Loucy (cell line): ENCODE measurements at regions not wholly inside any gene's neighbourhood (a gene's known extent, or its start where the extent isn't known, plus 50 kb on each side); places are given as distances from the start of the nearest gene placed in this dataset.

ENCODE experiments used
- H2AFZ ChIP-seq: fragments of 200-600 bp; sonication (generic); 2 replicates; pipeline ENCODE4 v1.6.0; 2016; ENCODE audit warnings: antibody characterized with exemption, mild to moderate bottlenecking, low read length, moderate library complexity
- H3F3A ChIP-seq: fragments of 200-600 bp; 2 replicates; pipeline ENCODE4 v1.6.0; 2016; ENCODE audit warnings: antibody characterized with exemption, low read depth, mild to moderate bottlenecking
- H3K27me3 ChIP-seq: fragments of 200-600 bp; sonication (generic); 2 replicates; pipeline ENCODE4 v1.6.1; 2014; ENCODE audit warnings: low read length, mild to moderate bottlenecking; ENCODE audit not compliant: insufficient read depth, poor library complexity, severe bottlenecking
- H3K36me3 ChIP-seq: fragments of 200-600 bp; sonication (generic); 2 replicates; pipeline ENCODE4 v1.6.1; 2016; ENCODE audit warnings: low read length; ENCODE audit not compliant: insufficient read depth
- H3K4me1 ChIP-seq: fragments of 200-600 bp; sonication (generic); 2 replicates; pipeline ENCODE4 v1.5.1; 2014; ENCODE audit warnings: low read length, mild to moderate bottlenecking; ENCODE audit not compliant: insufficient read depth, poor library complexity, severe bottlenecking
- H3K4me2 ChIP-seq: fragments of 200-600 bp; sonication (generic); 2 replicates; pipeline ENCODE4 v1.6.0; 2014; ENCODE audit warnings: antibody characterized with exemption, low read length, low read depth, mild to moderate bottlenecking; ENCODE audit not compliant: poor library complexity, severe bottlenecking
- H3K4me3 ChIP-seq: fragments of 200-600 bp; sonication (generic); 2 replicates; pipeline ENCODE4 v1.5.1; 2014; ENCODE audit warnings: low read length, mild to moderate bottlenecking, mixed read lengths; ENCODE audit not compliant: poor library complexity, severe bottlenecking
- H3K79me2 ChIP-seq: fragments of 200-600 bp; sonication (generic); 2 replicates; pipeline ENCODE4 v1.6.1; 2014; ENCODE audit warnings: low read length; ENCODE audit not compliant: insufficient read depth
- H3K9ac ChIP-seq: fragments of 200-600 bp; sonication (generic); 2 replicates; pipeline ENCODE4 v1.6.0; 2014; ENCODE audit warnings: mild to moderate bottlenecking, low read depth, low read length, moderate library complexity; ENCODE audit not compliant: poor library complexity, severe bottlenecking
- H3K9me2 ChIP-seq: fragments of 200-600 bp; sonication (generic); replicated peaks from 2 replicates; pipeline ENCODE4 v1.6.1; 2016; ENCODE audit warnings: low read depth, low read length, mixed read lengths
- H3K9me3 ChIP-seq: fragments of 200-600 bp; sonication (generic); 2 replicates; pipeline ENCODE4 v1.6.1; 2014; ENCODE audit warnings: mild to moderate bottlenecking, antibody characterized with exemption, low read length, low read depth; ENCODE audit not compliant: insufficient read depth
- H4K20me1 ChIP-seq: fragments of 200-600 bp; sonication (generic); 2 replicates; pipeline ENCODE4 v1.6.0; 2014; ENCODE audit warnings: antibody characterized with exemption, low read length, mild to moderate bottlenecking; ENCODE audit not compliant: insufficient read depth, poor library complexity, severe bottlenecking
- CTCF ChIP-seq: fragments of 200-600 bp; sonication (generic); conservative IDR thresholded peaks from 2 replicates; pipeline ENCODE4 v1.5.1; 2014; ENCODE audit warnings: mild to moderate bottlenecking, antibody characterized with exemption, low read length
- EZH2phosphoT487 ChIP-seq: fragments of 200-600 bp; IDR thresholded peaks from 2 replicates; pipeline ENCODE4 v1.6.1; 2018; ENCODE audit warnings: antibody characterized with exemption, mild to moderate bottlenecking, moderate library complexity, borderline replicate concordance

- no peak overlapping the region for H2AFZ ChIP-seq
- TF ChIP-seq EZH2phosphoT487 (no peak), CTCF (no peak)
- H3K4me1 ChIP-seq, result peaks cover 21% of the 10 kb centered on the region
- no peak overlapping the region for H3K4me2 ChIP-seq
- H3F3A ChIP-seq, result no peaks in the 10 kb centered on the region
- no peaks in the 10 kb centered on the region for H4K20me1 ChIP-seq
- no peaks in the 10 kb centered on the region for H3K9me3 ChIP-seq
- H3K79me2 ChIP-seq, result no peaks in the 10 kb centered on the region
- no peak overlapping the region for H3K4me3 ChIP-seq
- no peaks in the 10 kb centered on the region for H3K9me2 ChIP-seq
- no peaks in the 10 kb centered on the region for H3K36me3 ChIP-seq
- H3K27me3 ChIP-seq, result no peaks in the 10 kb centered on the region
- H3K9ac ChIP-seq, result no peak overlapping the region
These were observed 162.4 kb upstream of the ZNF608 start for GRCh38 chr5:124908581-124909451.

GRCh38 chr5:124909734-124910133 is 163.3 kb upstream of the ZNF608 start:
- Histone ChIP-seq H3K36me3 (no peaks in the 10 kb centered on the region), H3K9me2 (no peaks in the 10 kb centered on the region), H2AFZ (no peak overlapping the region), H3K27me3 (no peaks in the 10 kb centered on the region), H3K4me2 (no peak overlapping the region), H3K4me3 (no peak overlapping the region), H3K9ac (no peak overlapping the region), H3F3A (no peaks in the 10 kb centered on the region), H3K4me1 (peaks cover 21% of the 10 kb centered on the region), H3K79me2 (no peaks in the 10 kb centered on the region), H3K9me3 (no peaks in the 10 kb centered on the region), H4K20me1 (no peaks in the 10 kb centered on the region)
- TF ChIP-seq CTCF, result no peak
- no peak for TF ChIP-seq EZH2phosphoT487

GRCh38 chr5:124910354-124911016 is 164.0 kb upstream of the ZNF608 start:
- no peaks in the 10 kb centered on the region for H3K27me3 ChIP-seq
- H3K4me1 ChIP-seq, result peaks cover 19% of the 10 kb centered on the region
- H4K20me1 ChIP-seq, result no peaks in the 10 kb centered on the region
- H3K4me2 ChIP-seq, result no peak overlapping the region
- no peaks in the 10 kb centered on the region for H3F3A ChIP-seq
- H3K79me2 ChIP-seq, result no peaks in the 10 kb centered on the region
- H3K36me3 ChIP-seq, result no peaks in the 10 kb centered on the region
- no peak overlapping the region for H2AFZ ChIP-seq
- no peaks in the 10 kb centered on the region for H3K9me2 ChIP-seq
- no peak overlapping the region for H3K9ac ChIP-seq
- no peak for TF ChIP-seq EZH2phosphoT487
- no peak for TF ChIP-seq CTCF
- H3K9me3 ChIP-seq, result no peaks in the 10 kb centered on the region
- no peak overlapping the region for H3K4me3 ChIP-seq
